Thyroid gland (tissue), 4 donors: ENCODE measurements at regions not wholly inside any gene's neighbourhood (a gene's known extent, or its start where the extent isn't known, plus 50 kb on each side); places are given as distances from the start of the nearest gene placed in this dataset.

ENCODE experiments used
- DNase-seq, 2 donors: peaks; one replicate each; pipeline ENCODE4 v3.0.0-alpha.2; 2019
- H3K27ac ChIP-seq, 3 donors: fragments of 200-600 bp; sonication (generic); 1 replicate in 2 of 3; 2 replicates in 1 of 3; pipeline ENCODE4 v1.5.1; 2016 to 2019; ENCODE audit warnings: mild to moderate bottlenecking in 1 of 3, moderate library complexity in 1 of 3
- H3K27me3 ChIP-seq: fragments of 200-600 bp; sonication (generic); one replicate; pipeline ENCODE4 v1.5.1; 2019
- H3K36me3 ChIP-seq, 2 donors: fragments of 200-600 bp; sonication (generic); one replicate each; pipeline ENCODE4 v1.5.1; 2016 to 2019
- H3K4me1 ChIP-seq, 2 donors: fragments of 200-600 bp; sonication (generic); one replicate each; pipeline ENCODE4 v1.5.1; 2017 to 2019
- H3K4me3 ChIP-seq, 3 donors: fragments of 200-600 bp; sonication (generic); replicated peaks in 1 of 3; 1 replicate in 2 of 3; 2 replicates in 1 of 3; pipeline ENCODE4 v1.5.1; 2016; ENCODE audit warnings: mild to moderate bottlenecking in 1 of 3
- H3K9me3 ChIP-seq: fragments of 200-600 bp; sonication (generic); one replicate; pipeline ENCODE4 v1.5.1; 2017
- POLR2A ChIP-seq, 2 donors: fragments of 450-650 bp; IDR thresholded peaks; one replicate each; pipeline ENCODE4 v1.6.1; 2017; ENCODE audit warnings: antibody characterized with exemption in 2 of 2, mild to moderate bottlenecking in 2 of 2, moderate library complexity in 1 of 2
- WGBS, 2 donors: methylation state at CpG; one replicate each; pipeline ENCODE4 v1.1.5; 2017; 5-methylcytosine and 5-hydroxymethylcytosine counted together
- intact Hi-C: fragments of 100-400 bp; cut with DNase I; formaldehyde crosslinking; loops from one replicate; pipeline ENCODE4 v1.15.1; 2023
- TF ChIP-seq, protein P1 (sequence below), 6 experiments: fragments of 200-600 bp in 3 of 6; fragments of 450-650 bp in 3 of 6; sonication (generic) in 3 of 6; IDR thresholded peaks; one replicate each; pipeline ENCODE4 v1.5.1; 2016 to 2019; ENCODE audit warnings: antibody characterized with exemption in 6 of 6, mild to moderate bottlenecking in 2 of 6, inconsistent platforms in 1 of 6, moderate library complexity in 1 of 6

GRCh38 chr6:98241630-98242029 lies 592.7 kb upstream of the POU3F2 start:
- DNase-seq, result no peak
- Histone ChIP-seq H3K27me3 (no peaks in the 10 kb centered on the region), H3K4me3 (no peak overlapping the region), H3K4me1 (no peaks in the 10 kb centered on the region), H3K36me3 (no peaks in the 10 kb centered on the region), H3K27ac (no peak overlapping the region), H3K9me3 (no peaks in the 10 kb centered on the region)
- WGBS, 2 donors, result 78 to 88% methylated on average over 1 of the region's 1 CpG
- intact Hi-C loops, result no loop called here
- TF ChIP-seq, protein P1, sequence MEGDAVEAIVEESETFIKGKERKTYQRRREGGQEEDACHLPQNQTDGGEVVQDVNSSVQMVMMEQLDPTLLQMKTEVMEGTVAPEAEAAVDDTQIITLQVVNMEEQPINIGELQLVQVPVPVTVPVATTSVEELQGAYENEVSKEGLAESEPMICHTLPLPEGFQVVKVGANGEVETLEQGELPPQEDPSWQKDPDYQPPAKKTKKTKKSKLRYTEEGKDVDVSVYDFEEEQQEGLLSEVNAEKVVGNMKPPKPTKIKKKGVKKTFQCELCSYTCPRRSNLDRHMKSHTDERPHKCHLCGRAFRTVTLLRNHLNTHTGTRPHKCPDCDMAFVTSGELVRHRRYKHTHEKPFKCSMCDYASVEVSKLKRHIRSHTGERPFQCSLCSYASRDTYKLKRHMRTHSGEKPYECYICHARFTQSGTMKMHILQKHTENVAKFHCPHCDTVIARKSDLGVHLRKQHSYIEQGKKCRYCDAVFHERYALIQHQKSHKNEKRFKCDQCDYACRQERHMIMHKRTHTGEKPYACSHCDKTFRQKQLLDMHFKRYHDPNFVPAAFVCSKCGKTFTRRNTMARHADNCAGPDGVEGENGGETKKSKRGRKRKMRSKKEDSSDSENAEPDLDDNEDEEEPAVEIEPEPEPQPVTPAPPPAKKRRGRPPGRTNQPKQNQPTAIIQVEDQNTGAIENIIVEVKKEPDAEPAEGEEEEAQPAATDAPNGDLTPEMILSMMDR (IDR thresholded peaks at IDR 0.05), result no peak
- TF ChIP-seq POLR2A (IDR thresholded peaks at IDR 0.05), result no peak

- no peak overlapping the region for H3K4me3 ChIP-seq
- intact Hi-C loops, result no loop called here
- no peaks in the 10 kb centered on the region for H3K9me3 ChIP-seq
- H3K4me1 ChIP-seq, result no peaks in the 10 kb centered on the region
- no peak for TF ChIP-seq POLR2A (IDR thresholded peaks at IDR 0.05)
- TF ChIP-seq, protein P1 (IDR thresholded peaks at IDR 0.05), result no peak
- H3K27ac ChIP-seq, result no peak overlapping the region
- no peaks in the 10 kb centered on the region for H3K27me3 ChIP-seq
- WGBS, 2 donors, result 24 to 42% methylated on average over 3 of the region's 3 CpGs
- no peak for DNase-seq
- no peaks in the 10 kb centered on the region for H3K36me3 ChIP-seq
Measured at GRCh38 chr6:98254624-98255023, 579.8 kb upstream of the POU3F2 start.

GRCh38 chr6:98260382-98260781 lies 574.0 kb upstream of the POU3F2 start:
- no peak for DNase-seq
- Histone ChIP-seq H3K9me3 (no peaks in the 10 kb centered on the region), H3K4me1 (no peaks in the 10 kb centered on the region), H3K36me3 (no peaks in the 10 kb centered on the region), H3K27me3 (no peaks in the 10 kb centered on the region), H3K4me3 (no peak overlapping the region), H3K27ac (no peak overlapping the region)
- TF ChIP-seq POLR2A (IDR thresholded peaks at IDR 0.05), result no peak
- TF ChIP-seq, protein P1 (IDR thresholded peaks at IDR 0.05), result no peak
- intact Hi-C loops, result no loop called here
- WGBS, 2 donors, result 87 to 94% methylated on average over 2 of the region's 2 CpGs

GRCh38 chr6:98272060-98272459 lies 562.3 kb upstream of the POU3F2 start:
- Histone ChIP-seq H3K36me3 (no peaks in the 10 kb centered on the region), H3K27me3 (no peaks in the 10 kb centered on the region), H3K27ac (no peak overlapping the region), H3K4me1 (no peaks in the 10 kb centered on the region), H3K4me3 (no peak overlapping the region), H3K9me3 (no peaks in the 10 kb centered on the region)
- intact Hi-C loops, result no loop called here
- TF ChIP-seq, protein P1 (IDR thresholded peaks at IDR 0.05), result no peak
- no peak for TF ChIP-seq POLR2A (IDR thresholded peaks at IDR 0.05)
- WGBS, 2 donors, result 87 to 93% methylated on average over 8 of the region's 8 CpGs
- DNase-seq, result no peak

DNA sequence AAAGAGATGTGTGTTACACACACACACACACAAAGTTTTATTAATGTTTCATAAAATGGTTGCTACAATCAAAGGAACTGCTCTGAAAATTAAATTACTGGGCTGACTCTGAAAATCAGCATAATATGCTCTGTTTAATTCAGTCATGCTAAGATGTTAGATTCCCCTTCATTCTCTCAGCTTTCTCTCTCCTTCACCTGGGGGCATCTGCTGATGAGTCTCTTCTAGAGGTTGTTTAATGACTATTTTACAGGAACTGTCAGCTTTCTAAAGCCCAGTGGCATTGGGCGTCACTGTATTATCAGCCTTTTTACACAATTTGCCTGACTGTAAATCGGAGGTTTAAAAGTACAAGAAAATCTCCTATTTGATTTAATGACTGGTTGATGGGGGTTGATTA lies 559.7 kb upstream of the POU3F2 start:
- Histone ChIP-seq H3K4me3 (no peak overlapping the region), H3K27me3 (no peaks in the 10 kb centered on the region), H3K36me3 (no peaks in the 10 kb centered on the region), H3K27ac (no peak overlapping the region), H3K9me3 (no peaks in the 10 kb centered on the region), H3K4me1 (no peaks in the 10 kb centered on the region)
- no peak for DNase-seq
- TF ChIP-seq POLR2A (IDR thresholded peaks at IDR 0.05), result no peak
- TF ChIP-seq, protein P1 (IDR thresholded peaks at IDR 0.05), result no peak
- WGBS, 2 donors, result 59 to 61% methylated on average over 2 of the region's 2 CpGs
- intact Hi-C loops, result no loop called here
